ENCODE measurements at regions not wholly inside any gene's neighbourhood (a gene's known extent, or its start where the extent isn't known, plus 50 kb on each side); places are given as distances from the start of the nearest gene placed in this dataset.

GRCh38 chr13:71169180-71169579, 697.8 kb downstream of the DACH1 start:
- no peaks in the 10 kb centered on the region for H3K27me3 ChIP-seq (ENCODE audit: low read length)
- TF ChIP-seq EZH2phosphoT487 (conservative IDR thresholded peaks at IDR 0.05; ENCODE audit: low read length) (no peak), CTCF (IDR thresholded peaks at IDR 0.05; ENCODE audit: insufficient read depth, low read length, poor library complexity, severe bottlenecking) (no peak)

GRCh38 chr13:71156550-71156949, 710.5 kb downstream of the DACH1 start:
- Histone ChIP-seq H3K9ac (ENCODE audit: low read length) (no peak overlapping the region), H3K36me3 (ENCODE audit: low read length) (no peaks in the 10 kb centered on the region), H3K4me2 (ENCODE audit: low read depth, low read length, poor library complexity, severe bottlenecking) (no peak overlapping the region), H3F3A (ENCODE audit: insufficient read depth) (no peaks in the 10 kb centered on the region), H3K79me2 (ENCODE audit: insufficient read depth, low read length) (no peaks in the 10 kb centered on the region), H2AFZ (ENCODE audit: low read depth, low read length, severe bottlenecking) (peak overlapping the region; percentile 49), H3K27me3 (ENCODE audit: low read length) (no peaks in the 10 kb centered on the region), H3K27ac (ENCODE audit: low read depth, low read length) (no peak overlapping the region), H3K9me3 (ENCODE audit: insufficient read depth, low read length) (no peaks in the 10 kb centered on the region), H3K9me2 (replicated peaks; ENCODE audit: insufficient read depth, low read length) (no peaks in the 10 kb centered on the region), H3K4me3 (ENCODE audit: insufficient read depth, low read length, poor library complexity, severe bottlenecking) (no peak overlapping the region), H4K20me1 (ENCODE audit: low read depth, low read length) (no peaks in the 10 kb centered on the region)
- no peak for TF ChIP-seq CTCF (IDR thresholded peaks at IDR 0.05; ENCODE audit: insufficient read depth, low read length, poor library complexity, severe bottlenecking)
- no peak for TF ChIP-seq EZH2phosphoT487 (conservative IDR thresholded peaks at IDR 0.05; ENCODE audit: low read length)

More at GRCh38 chr13:71169180-71169579, 697.8 kb downstream of the DACH1 start:
- no peak overlapping the region for H3K9ac ChIP-seq (ENCODE audit: low read length)
- no peaks in the 10 kb centered on the region for H3K9me3 ChIP-seq (ENCODE audit: insufficient read depth, low read length)
- H3F3A ChIP-seq (ENCODE audit: insufficient read depth) = no peaks in the 10 kb centered on the region
- no peaks in the 10 kb centered on the region for H3K9me2 ChIP-seq (replicated peaks; ENCODE audit: insufficient read depth, low read length)
- H3K79me2 ChIP-seq (ENCODE audit: insufficient read depth, low read length) = no peaks in the 10 kb centered on the region
- H3K4me2 ChIP-seq (ENCODE audit: low read depth, low read length, poor library complexity, severe bottlenecking) = no peak overlapping the region
- no peak overlapping the region for H3K4me3 ChIP-seq (ENCODE audit: insufficient read depth, low read length, poor library complexity, severe bottlenecking)
- H3K36me3 ChIP-seq (ENCODE audit: low read length) = no peaks in the 10 kb centered on the region
- no peak overlapping the region for H3K27ac ChIP-seq (ENCODE audit: low read depth, low read length)
- H4K20me1 ChIP-seq (ENCODE audit: low read depth, low read length) = no peaks in the 10 kb centered on the region
- H2AFZ ChIP-seq (ENCODE audit: low read depth, low read length, severe bottlenecking) = peak overlapping the region; percentile 16

GRCh38 chr13:71149498-71150363, 717.3 kb downstream of the DACH1 start:
- Histone ChIP-seq H3K9me2 (replicated peaks; ENCODE audit: insufficient read depth, low read length) (no peaks in the 10 kb centered on the region), H3K79me2 (ENCODE audit: insufficient read depth, low read length) (no peaks in the 10 kb centered on the region), H3K9me3 (ENCODE audit: insufficient read depth, low read length) (no peaks in the 10 kb centered on the region), H4K20me1 (ENCODE audit: low read depth, low read length) (no peaks in the 10 kb centered on the region), H3K27ac (ENCODE audit: low read depth, low read length) (no peak overlapping the region), H3F3A (ENCODE audit: insufficient read depth) (no peaks in the 10 kb centered on the region), H2AFZ (ENCODE audit: low read depth, low read length, severe bottlenecking) (no peak overlapping the region), H3K4me2 (ENCODE audit: low read depth, low read length, poor library complexity, severe bottlenecking) (no peak overlapping the region), H3K27me3 (ENCODE audit: low read length) (no peaks in the 10 kb centered on the region), H3K36me3 (ENCODE audit: low read length) (no peaks in the 10 kb centered on the region), H3K9ac (ENCODE audit: low read length) (no peak overlapping the region), H3K4me3 (ENCODE audit: insufficient read depth, low read length, poor library complexity, severe bottlenecking) (no peak overlapping the region)
- TF ChIP-seq CTCF (IDR thresholded peaks at IDR 0.05; ENCODE audit: insufficient read depth, low read length, poor library complexity, severe bottlenecking) = no peak
- no peak for TF ChIP-seq EZH2phosphoT487 (conservative IDR thresholded peaks at IDR 0.05; ENCODE audit: low read length)
